NCI-H128 (cell line): ENCODE measurements at regions not wholly inside any gene's neighbourhood (a gene's known extent, or its start where the extent isn't known, plus 50 kb on each side); places are given as distances from the start of the nearest gene placed in this dataset.
"Not testable (repeated sequence)": the region's sequence is repeated elsewhere in the genome, so short reads cannot be mapped to it uniquely, and the experiment has no call there.

Experiments used
- DNase-seq: peaks from one replicate; lab custom pipeline; 2025; ENCODE audit not compliant: unreplicated experiment; lab: John Stamatoyannopoulos, UW

- no peak for DNase-seq
Observed at GRCh38 chr2:53211201-53211774, 556.3 kb upstream of the CHAC2 start.

- no peak for DNase-seq
Observed at GRCh38 chr2:53210538-53210937, 557.1 kb upstream of the CHAC2 start.

- no peak for DNase-seq
Observed at GRCh38 chr2:53209679-53210458, 557.7 kb upstream of the CHAC2 start.

- no peak for DNase-seq
Observed at GRCh38 chr2:53208815-53209214, 558.8 kb upstream of the CHAC2 start.

- not testable (repeated sequence) for DNase-seq
Observed at GRCh38 chr2:53206226-53206625, 561.4 kb upstream of the CHAC2 start.

- no peak for DNase-seq
Observed at GRCh38 chr2:53202063-53202462, 565.5 kb upstream of the CHAC2 start.

- DNase-seq, result no peak
Observed at GRCh38 chr2:53200072-53200471, 567.5 kb upstream of the CHAC2 start.

- DNase-seq, result no peak
Observed at GRCh38 chr2:53188851-53189510, 578.6 kb upstream of the CHAC2 start.

- no peak for DNase-seq
Observed at GRCh38 chr2:53183581-53183980, 584.0 kb upstream of the CHAC2 start.

GRCh38 chr2:53182601-53183000, 585.0 kb upstream of the CHAC2 start:
- DNase-seq, result no peak

GRCh38 chr2:53181759-53182158, 585.8 kb upstream of the CHAC2 start:
- no peak for DNase-seq

- no peak for DNase-seq
Observed at GRCh38 chr2:53177327-53177726, 590.3 kb upstream of the CHAC2 start.

- no peak for DNase-seq
Observed at GRCh38 chr2:53174539-53174938, 593.1 kb upstream of the CHAC2 start.

- DNase-seq, result no peak
Observed at GRCh38 chr2:53173698-53174455, 593.7 kb upstream of the CHAC2 start.

GRCh38 chr2:53173091-53173490, 594.5 kb upstream of the CHAC2 start:
- no peak for DNase-seq

- no peak for DNase-seq
Observed at GRCh38 chr2:53170466-53170865, 597.1 kb upstream of the CHAC2 start.

GRCh38 chr2:53167227-53167626, 600.4 kb upstream of the CHAC2 start:
- no peak for DNase-seq

- DNase-seq, result no peak
Observed at GRCh38 chr2:53150146-53150545, 617.5 kb upstream of the CHAC2 start.

GRCh38 chr2:53148221-53148620, 619.4 kb upstream of the CHAC2 start:
- DNase-seq, result no peak

GRCh38 chr2:53131416-53131815, 636.2 kb upstream of the CHAC2 start:
- no peak for DNase-seq

GRCh38 chr2:53130441-53130943, 637.1 kb upstream of the CHAC2 start:
- DNase-seq, result no peak
